ENCODE measurements at regions not wholly inside any gene's neighbourhood (a gene's known extent, or its start where the extent isn't known, plus 50 kb on each side); places are given as distances from the start of the nearest gene placed in this dataset.

DNA sequence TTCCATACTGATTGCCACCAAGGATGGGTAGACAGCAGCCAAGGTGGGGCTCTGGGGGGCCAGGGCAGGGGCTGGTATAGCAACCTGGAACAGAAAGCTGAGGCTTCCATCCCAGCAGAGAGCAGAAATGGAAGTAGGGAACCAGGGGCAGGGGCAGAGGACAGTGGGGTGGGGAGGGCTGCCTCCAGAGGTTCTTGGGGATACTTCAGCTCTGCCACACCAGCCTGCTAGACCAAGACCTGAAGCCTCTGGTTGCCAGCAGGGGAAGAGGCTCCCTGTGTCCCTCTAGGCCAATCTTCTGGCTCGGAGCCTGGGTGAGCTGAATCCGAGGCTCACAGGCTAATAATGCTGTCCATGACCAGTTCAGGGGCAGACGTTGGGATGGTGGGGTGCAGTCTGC lies 329.0 kb downstream of the DYSF start:
- Histone ChIP-seq H3K36me3 (replicated peaks in 1 of 2; ENCODE audit: control insufficient read depth in 1 of 2, insufficient read depth in 2 of 2, low read length in 1 of 2) (no peaks in the 10 kb centered on the region), H3K9me3 (no peaks in the 10 kb centered on the region), H3K4me2 (no peak overlapping the region), H3K27me3 (ENCODE audit: insufficient read depth) (no peaks in the 10 kb centered on the region; the same call in 1 of the 2 replicates), H3K4me1 (ENCODE audit: control insufficient read depth in 1 of 2, insufficient read depth in 2 of 2, low read depth in 1 of 2, low read length in 1 of 2) (no peaks in the 10 kb centered on the region), H3K9me2 (no peaks in the 10 kb centered on the region), H4K20me1 (ENCODE audit: insufficient read depth) (no peaks in the 10 kb centered on the region), H2AFZ (ENCODE audit: low read depth) (no peak overlapping the region), H3K27ac (ENCODE audit: low read depth in 2 of 2, low read length in 1 of 2) (no peak overlapping the region), H3K9ac (no peak overlapping the region), H3F3A (replicated peaks; ENCODE audit: insufficient read depth) (no peaks in the 10 kb centered on the region), H3K4me3 (ENCODE audit: low read depth in 2 of 2, low read length in 1 of 2) (no peak overlapping the region), H3K79me2 (ENCODE audit: insufficient read depth) (no peaks in the 10 kb centered on the region)
- 72% methylated on average over 2 of the region's 3 CpGs for WGBS (ENCODE audit: low lambda C conversion rate)
- TF ChIP-seq FOSL2 (IDR thresholded peaks at IDR 0.05; ENCODE audit: borderline replicate concordance, low read depth) (no peak), CHD2 (IDR thresholded peaks at IDR 0.05; ENCODE audit: low read length, partially characterized antibody) (no peak), FOXM1 (IDR thresholded peaks at IDR 0.05; ENCODE audit: low read depth) (no peak), NFIC (IDR thresholded peaks at IDR 0.05; ENCODE audit: borderline replicate concordance) (no peak), SIN3A (IDR thresholded peaks at IDR 0.05; ENCODE audit: borderline replicate concordance, low read depth, low read length) (no peak), POLR2AphosphoS5 (IDR thresholded peaks at IDR 0.05; ENCODE audit: low read depth, low read length) (no peak), MXI1 (IDR thresholded peaks at IDR 0.05; ENCODE audit: low read depth, low read length) (no peak), RAD21 (IDR thresholded peaks at IDR 0.05; ENCODE audit: low read length) (no peak), EP300 (IDR thresholded peaks at IDR 0.05; ENCODE audit: borderline replicate concordance in 1 of 2, low read depth in 1 of 2, low read length in 1 of 2) (no peak), ELF1 (IDR thresholded peaks at IDR 0.05) (no peak), JUND (IDR thresholded peaks at IDR 0.05) (no peak), YY1 (IDR thresholded peaks at IDR 0.05; ENCODE audit: low read depth) (no peak), TAF1 (IDR thresholded peaks at IDR 0.05; ENCODE audit: borderline replicate concordance, low read depth, low read length) (no peak)
- TF ChIP-seq, protein P1, sequence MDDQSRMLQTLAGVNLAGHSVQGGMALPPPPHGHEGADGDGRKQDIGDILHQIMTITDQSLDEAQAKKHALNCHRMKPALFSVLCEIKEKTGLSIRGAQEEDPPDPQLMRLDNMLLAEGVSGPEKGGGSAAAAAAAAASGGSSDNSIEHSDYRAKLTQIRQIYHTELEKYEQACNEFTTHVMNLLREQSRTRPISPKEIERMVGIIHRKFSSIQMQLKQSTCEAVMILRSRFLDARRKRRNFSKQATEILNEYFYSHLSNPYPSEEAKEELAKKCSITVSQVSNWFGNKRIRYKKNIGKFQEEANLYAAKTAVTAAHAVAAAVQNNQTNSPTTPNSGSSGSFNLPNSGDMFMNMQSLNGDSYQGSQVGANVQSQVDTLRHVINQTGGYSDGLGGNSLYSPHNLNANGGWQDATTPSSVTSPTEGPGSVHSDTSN (IDR thresholded peaks at IDR 0.05): no peak
- DNase-seq: no peak
- ChIA-PET POLR2A (no interaction called here), CTCF (interaction anchor here (0.8 kb wide), 2 partner anchors 13 to 16 kb away, joined by 3 read pairs; no protein-coding TSS in a partner anchor)

DNA sequence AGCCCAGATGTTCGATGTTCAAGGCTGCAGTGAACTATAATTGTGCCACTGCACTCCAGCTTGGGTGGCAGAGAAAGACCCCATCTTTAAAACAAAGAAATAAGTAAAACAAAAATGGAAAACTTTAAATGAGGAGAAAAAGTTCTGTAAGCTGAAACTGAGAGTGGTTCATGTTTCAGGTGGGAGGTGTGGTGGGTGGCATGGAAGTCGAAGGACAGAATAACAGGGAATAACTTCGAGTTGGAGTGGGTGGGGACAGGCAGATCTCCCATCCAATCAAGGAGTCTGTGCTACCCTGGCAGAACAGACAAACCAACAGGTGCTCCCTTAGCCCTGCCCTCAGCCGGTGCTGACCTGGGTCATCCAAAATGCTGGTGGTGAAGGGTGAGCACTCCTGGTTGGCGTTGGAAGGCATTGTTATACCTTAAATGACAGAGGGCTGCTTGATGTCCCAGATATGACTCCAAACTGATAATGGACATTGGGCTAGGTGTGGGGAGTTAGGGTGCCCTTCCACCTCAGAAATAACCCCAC lies 328.4 kb downstream of the DYSF start:
- H3K79me2 ChIP-seq (ENCODE audit: insufficient read depth): no peaks in the 10 kb centered on the region
- no peak for DNase-seq
- H3K9me3 ChIP-seq: no peaks in the 10 kb centered on the region
- H3K27me3 ChIP-seq (ENCODE audit: insufficient read depth): no peaks in the 10 kb centered on the region; the same call in 1 of the 2 replicates
- H4K20me1 ChIP-seq (ENCODE audit: insufficient read depth): no peaks in the 10 kb centered on the region
- H3K27ac ChIP-seq (ENCODE audit: low read depth in 2 of 2, low read length in 1 of 2): no peak overlapping the region
- H3K9me2 ChIP-seq: no peaks in the 10 kb centered on the region
- H3K4me1 ChIP-seq (ENCODE audit: control insufficient read depth in 1 of 2, insufficient read depth in 2 of 2, low read depth in 1 of 2, low read length in 1 of 2): no peaks in the 10 kb centered on the region
- no peaks in the 10 kb centered on the region for H3F3A ChIP-seq (replicated peaks; ENCODE audit: insufficient read depth)
- ChIA-PET CTCF (interaction anchor here (0.8 to 0.9 kb wide), 2 partner anchors 17 kb away, joined by 3 read pairs; no protein-coding TSS in a partner anchor), POLR2A (no interaction called here)
- H3K4me3 ChIP-seq (ENCODE audit: low read depth in 2 of 2, low read length in 1 of 2): no peak overlapping the region
- no peak overlapping the region for H2AFZ ChIP-seq (ENCODE audit: low read depth)
- no peaks in the 10 kb centered on the region for H3K36me3 ChIP-seq (replicated peaks in 1 of 2; ENCODE audit: control insufficient read depth in 1 of 2, insufficient read depth in 2 of 2, low read length in 1 of 2)
- H3K9ac ChIP-seq: no peak overlapping the region
- 54% methylated on average over 5 of the region's 5 CpGs for WGBS (ENCODE audit: low lambda C conversion rate)
- TF ChIP-seq, protein P2, sequence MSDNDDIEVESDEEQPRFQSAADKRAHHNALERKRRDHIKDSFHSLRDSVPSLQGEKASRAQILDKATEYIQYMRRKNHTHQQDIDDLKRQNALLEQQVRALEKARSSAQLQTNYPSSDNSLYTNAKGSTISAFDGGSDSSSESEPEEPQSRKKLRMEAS (IDR thresholded peaks at IDR 0.05; ENCODE audit: low read depth): no peak
- TF ChIP-seq GATA2 (CRISPR knock-in tag; IDR thresholded peaks at IDR 0.05) (no peak), RAD21 (IDR thresholded peaks at IDR 0.05; ENCODE audit: low read length) (no peak), CTCF (IDR thresholded peaks at IDR 0.05) (no peak), FOXM1 (IDR thresholded peaks at IDR 0.05; ENCODE audit: low read depth) (no peak), POLR2AphosphoS5 (IDR thresholded peaks at IDR 0.05; ENCODE audit: low read depth, low read length) (no peak), SMC3 (IDR thresholded peaks at IDR 0.05; ENCODE audit: low read depth, low read length) (no peak), NFIC (IDR thresholded peaks at IDR 0.05; ENCODE audit: borderline replicate concordance) (no peak)
- TF ChIP-seq, protein P3, sequence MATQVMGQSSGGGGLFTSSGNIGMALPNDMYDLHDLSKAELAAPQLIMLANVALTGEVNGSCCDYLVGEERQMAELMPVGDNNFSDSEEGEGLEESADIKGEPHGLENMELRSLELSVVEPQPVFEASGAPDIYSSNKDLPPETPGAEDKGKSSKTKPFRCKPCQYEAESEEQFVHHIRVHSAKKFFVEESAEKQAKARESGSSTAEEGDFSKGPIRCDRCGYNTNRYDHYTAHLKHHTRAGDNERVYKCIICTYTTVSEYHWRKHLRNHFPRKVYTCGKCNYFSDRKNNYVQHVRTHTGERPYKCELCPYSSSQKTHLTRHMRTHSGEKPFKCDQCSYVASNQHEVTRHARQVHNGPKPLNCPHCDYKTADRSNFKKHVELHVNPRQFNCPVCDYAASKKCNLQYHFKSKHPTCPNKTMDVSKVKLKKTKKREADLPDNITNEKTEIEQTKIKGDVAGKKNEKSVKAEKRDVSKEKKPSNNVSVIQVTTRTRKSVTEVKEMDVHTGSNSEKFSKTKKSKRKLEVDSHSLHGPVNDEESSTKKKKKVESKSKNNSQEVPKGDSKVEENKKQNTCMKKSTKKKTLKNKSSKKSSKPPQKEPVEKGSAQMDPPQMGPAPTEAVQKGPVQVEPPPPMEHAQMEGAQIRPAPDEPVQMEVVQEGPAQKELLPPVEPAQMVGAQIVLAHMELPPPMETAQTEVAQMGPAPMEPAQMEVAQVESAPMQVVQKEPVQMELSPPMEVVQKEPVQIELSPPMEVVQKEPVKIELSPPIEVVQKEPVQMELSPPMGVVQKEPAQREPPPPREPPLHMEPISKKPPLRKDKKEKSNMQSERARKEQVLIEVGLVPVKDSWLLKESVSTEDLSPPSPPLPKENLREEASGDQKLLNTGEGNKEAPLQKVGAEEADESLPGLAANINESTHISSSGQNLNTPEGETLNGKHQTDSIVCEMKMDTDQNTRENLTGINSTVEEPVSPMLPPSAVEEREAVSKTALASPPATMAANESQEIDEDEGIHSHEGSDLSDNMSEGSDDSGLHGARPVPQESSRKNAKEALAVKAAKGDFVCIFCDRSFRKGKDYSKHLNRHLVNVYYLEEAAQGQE (IDR thresholded peaks at IDR 0.05; ENCODE audit: low read depth, low read length): no peak
- no peak overlapping the region for H3K4me2 ChIP-seq

Measured in SK-N-SH (cell line).